ENCODE measurements at regions not wholly inside any gene's neighbourhood (a gene's known extent, or its start where the extent isn't known, plus 50 kb on each side); places are given as distances from the start of the nearest gene placed in this dataset.

DNA sequence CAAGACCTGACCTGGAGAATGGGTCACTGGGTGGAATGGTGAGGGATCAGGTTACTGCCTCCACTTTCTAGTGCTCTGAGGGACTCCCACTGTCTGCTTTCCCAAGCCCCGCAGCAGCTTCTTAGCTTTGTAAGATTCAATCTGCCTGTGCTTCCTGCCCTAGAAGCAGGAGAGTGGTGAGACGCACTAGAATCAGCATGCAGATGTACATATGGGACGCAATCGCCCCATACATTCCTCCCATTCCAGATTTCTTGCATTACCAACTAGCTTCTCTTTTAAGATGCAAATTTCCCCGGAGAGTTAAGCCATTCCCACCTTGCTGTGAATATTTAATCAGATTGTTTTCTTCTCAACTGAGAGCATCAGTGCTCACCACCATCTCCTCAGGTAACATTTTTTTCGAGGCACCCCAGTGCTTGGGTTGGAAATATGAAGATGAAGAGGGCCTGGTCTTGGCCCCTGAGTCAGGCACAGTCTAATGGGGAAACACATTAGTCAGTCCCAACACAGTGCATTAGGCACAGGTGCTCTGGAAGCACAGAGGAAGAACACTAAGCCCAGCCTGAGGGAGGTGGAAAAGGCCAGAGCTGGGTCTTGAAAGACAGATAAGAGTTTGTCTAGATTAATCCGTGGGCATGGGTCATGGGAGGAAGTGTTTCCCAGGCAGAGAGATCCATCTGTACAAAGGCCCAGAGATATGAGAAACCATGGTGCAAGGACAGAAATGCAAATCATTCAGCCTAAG, 66.7 kb upstream of the PRPS1 start:
- DNase-seq = no peak

DNA sequence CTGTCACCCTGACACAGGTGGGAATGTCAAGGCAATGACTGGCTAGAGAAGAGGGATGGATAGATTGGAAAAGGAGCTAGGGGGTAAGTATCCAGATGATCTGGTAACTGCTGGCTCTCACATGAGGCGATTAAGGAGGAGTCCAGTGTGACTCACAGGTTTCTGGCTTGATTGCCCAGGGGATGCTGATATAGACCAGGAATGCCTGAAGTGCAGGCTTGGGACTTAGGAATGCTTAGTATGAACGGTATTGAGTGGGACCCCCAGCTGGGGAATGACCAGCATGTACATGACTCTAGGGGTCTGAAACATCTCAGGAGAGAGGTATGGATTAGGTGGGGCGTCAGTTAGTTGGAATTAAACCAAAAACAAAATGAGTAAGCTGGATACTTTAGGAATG, 65.8 kb upstream of the PRPS1 start:
- DNase-seq = no peak

DNA sequence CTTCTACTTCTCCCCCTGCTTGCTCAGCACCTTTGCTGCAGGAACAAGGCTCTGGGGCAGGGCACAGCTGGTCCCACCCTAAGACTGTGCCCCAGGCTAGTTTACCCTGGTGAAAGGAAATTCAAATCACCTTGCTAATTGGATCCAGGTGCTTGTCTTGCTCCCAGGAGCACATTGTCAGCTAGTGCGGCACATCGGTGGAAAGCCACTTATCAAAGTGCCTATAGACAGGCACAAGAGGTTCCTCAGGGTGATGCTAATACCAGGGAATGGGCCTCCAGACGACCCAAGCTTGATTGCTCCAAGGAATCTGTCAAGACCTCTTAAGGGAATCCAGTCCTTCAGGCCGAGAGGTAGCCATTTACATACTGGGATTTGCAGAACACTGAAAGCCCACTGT, 64.5 kb upstream of the PRPS1 start:
- DNase-seq = no peak

GRCh38 chrX:107565015-107565414, 63.3 kb upstream of the PRPS1 start:
- DNase-seq = no peak

DNA sequence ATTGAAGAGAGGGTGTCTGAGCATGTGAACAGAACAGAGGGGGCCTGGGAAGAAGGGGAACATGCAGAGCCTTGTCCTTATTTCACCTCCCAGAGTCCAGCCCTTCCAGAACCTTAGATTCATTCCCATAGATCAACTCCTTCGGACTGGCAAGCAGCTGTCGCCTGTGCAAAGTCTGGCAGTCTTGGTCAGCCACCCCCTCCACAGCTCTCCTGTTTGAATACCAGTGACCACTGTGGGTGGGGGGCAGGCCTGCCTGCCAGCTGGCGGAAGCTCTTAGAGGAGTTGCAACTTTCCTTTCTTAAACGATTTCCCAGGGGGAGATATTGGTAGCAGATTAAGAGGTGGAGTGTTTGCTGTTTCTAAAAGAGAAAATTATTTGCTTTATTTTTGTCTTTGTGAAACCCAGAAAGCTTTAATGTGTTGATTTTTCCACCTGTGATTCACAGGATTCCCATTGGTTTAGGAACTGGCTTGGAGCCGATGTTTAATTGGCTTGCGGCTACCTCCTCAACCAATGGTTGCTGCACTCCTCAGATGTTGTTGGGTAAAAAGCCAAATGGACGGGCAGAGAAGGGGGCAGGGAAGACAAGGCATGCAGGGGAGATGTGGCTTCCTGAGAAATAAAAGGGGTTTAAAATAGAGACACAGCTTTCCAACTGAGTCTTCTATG, 62.2 kb upstream of the PRPS1 start:
- DNase-seq = no peak

- no peak for DNase-seq
These were observed 61.6 kb upstream of the PRPS1 start for GRCh38 chrX:107566604-107567262.

- no peak for DNase-seq
These were observed 60.9 kb upstream of the PRPS1 start for GRCh38 chrX:107567370-107567769.

DNA sequence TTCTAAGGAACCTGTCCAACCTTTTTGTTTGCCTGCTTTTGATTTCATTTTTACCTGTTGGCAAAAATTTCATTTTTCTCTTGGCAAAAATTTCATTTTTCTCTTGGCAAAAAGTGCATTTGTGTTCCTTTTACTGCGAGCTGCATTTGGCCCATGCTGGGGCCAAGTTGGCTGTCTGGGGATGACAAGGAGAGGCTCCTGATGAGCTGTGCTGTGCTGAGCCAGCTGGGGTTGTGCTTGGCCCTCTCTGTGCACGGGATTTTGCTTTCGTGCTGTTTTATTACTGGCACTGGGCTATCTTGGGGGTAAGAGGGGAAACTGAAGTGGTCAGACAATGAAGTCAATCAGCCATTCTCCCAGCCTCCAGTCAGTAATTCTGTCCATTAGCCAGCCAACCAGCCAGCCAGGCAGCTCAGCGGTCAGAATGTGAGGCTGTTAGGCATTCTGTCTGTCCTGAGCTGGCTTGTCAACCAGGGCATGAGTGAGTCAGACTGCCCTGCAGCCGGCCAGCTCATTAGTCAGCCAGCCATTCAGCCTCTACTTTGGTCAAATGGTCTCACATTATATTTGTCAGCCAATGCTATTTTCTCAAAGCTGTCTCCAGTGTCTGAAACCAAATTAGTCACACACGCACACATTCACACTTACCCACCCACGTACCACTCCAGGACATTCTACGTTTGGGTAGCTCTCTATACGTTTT, 56.9 kb upstream of the PRPS1 start:
- DNase-seq = peak; percentile 3

- DNase-seq = no peak
These were observed 55.3 kb upstream of the PRPS1 start for GRCh38 chrX:107573016-107573415.

GRCh38 chrX:107574054-107574683, 54.1 kb upstream of the PRPS1 start:
- DNase-seq = peak; percentile 6

DNA sequence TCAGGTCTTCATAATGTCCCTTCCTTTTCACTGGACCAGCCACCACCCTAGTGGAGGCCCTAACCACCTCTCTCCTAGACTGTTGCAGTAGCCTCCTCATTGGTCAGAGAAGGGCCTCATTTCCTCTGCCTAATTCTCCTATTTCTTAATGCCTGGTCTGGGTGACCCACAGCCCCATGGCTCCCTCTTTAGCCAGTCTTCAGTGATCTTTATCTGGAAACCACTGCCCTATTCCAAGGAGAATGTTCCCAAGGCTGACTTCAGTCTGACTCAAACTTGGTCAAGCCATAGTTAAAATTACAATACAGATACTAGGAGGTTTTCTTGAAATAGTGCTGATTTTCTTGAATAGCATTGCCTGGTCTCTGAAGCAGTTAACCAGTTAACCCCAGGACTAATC, 53.6 kb upstream of the PRPS1 start:
- DNase-seq = no peak

DNA sequence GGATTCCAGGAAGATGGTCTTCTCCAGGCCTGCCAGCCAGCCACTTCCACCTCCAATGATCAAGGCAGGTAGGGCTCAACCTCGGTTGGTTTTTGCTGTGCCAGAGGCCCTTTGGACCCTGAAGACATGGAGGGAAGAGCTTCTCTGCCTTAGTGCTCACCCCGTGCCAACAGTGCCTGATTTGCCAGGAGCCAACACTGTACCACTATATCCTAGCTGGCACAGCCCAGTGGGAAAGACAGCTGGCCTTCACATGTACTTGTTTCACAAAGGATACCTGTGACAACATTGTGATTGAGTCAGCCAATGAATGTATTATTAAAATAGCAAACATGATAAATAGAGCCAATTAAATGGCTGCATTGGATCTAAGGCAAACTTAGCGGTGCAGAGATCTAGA, 51.9 kb upstream of the PRPS1 start:
- DNase-seq = no peak

DNA sequence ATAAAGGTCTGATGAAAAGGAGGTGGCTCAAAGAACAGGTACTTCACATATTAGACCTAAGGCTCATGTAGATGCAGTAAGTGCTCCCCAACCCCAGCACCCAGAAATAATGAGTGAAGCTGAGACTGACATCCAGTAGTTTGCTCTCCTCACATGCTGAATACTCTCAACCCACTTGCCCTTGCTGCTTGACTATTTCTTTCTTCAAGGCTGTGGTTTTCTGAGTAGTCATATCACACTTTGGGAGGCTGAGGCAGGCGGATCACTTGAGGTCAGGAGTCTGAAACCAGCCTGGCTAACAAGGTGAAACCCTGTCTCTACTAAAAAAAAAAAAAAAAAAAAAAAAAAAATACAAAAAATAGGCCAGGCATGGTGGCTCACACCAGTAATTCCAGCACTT, 51.5 kb upstream of the PRPS1 start:
- no peak for DNase-seq

GRCh38 chrX:107577933-107578332, 50.4 kb upstream of the PRPS1 start:
- no peak for DNase-seq

Data from suppressor macrophage treated with lipopolysaccharide for 4 hours (primary cell).